RWPE1 (cell line): ENCODE measurements at regions not wholly inside any gene's neighbourhood (a gene's known extent, or its start where the extent isn't known, plus 50 kb on each side); places are given as distances from the start of the nearest gene placed in this dataset.

Experiments
- CTCF ChIA-PET: fragments of 350-600 bp; sonication (Branson Sonifier 250); formaldehyde crosslinking; extraction: SDS; loops from one replicate; lab custom pipeline; 2021; lab: Yijun Ruan, JAX
- POLR2A ChIA-PET: fragments of 400-600 bp; formaldehyde crosslinking; extraction: SDS; loops from one replicate; lab custom pipeline; 2020; ENCODE audit warnings: antibody characterized with exemption; ENCODE audit not compliant: low non-redundant PET; lab: Yijun Ruan, JAX
- DNase-seq: peaks from one replicate; pipeline ENCODE4 v3.0.0; 2012; ENCODE audit warnings: low spot score
- H3K27ac ChIP-seq: fragments of 450-650 bp; 2 replicates; pipeline ENCODE4 v1.5.1; 2017
- TF ChIP-seq, protein P1 (sequence below): fragments of 450-650 bp; conservative IDR thresholded peaks from 2 replicates; pipeline ENCODE4 v1.5.1; 2017; ENCODE audit warnings: low read depth, mild to moderate bottlenecking

- ChIA-PET CTCF (interaction anchor here (1.0 kb wide), 1 partner anchor 348 kb away, joined by 3 read pairs; the partner anchor contains the start of gene MYLIP), POLR2A (no interaction called here)
- no peak for DNase-seq
- TF ChIP-seq, protein P1, sequence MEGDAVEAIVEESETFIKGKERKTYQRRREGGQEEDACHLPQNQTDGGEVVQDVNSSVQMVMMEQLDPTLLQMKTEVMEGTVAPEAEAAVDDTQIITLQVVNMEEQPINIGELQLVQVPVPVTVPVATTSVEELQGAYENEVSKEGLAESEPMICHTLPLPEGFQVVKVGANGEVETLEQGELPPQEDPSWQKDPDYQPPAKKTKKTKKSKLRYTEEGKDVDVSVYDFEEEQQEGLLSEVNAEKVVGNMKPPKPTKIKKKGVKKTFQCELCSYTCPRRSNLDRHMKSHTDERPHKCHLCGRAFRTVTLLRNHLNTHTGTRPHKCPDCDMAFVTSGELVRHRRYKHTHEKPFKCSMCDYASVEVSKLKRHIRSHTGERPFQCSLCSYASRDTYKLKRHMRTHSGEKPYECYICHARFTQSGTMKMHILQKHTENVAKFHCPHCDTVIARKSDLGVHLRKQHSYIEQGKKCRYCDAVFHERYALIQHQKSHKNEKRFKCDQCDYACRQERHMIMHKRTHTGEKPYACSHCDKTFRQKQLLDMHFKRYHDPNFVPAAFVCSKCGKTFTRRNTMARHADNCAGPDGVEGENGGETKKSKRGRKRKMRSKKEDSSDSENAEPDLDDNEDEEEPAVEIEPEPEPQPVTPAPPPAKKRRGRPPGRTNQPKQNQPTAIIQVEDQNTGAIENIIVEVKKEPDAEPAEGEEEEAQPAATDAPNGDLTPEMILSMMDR = no peak
- no peak overlapping the region for H3K27ac ChIP-seq
Measured at GRCh38 chr6:15781333-15781732, 118.5 kb upstream of the DTNBP1 start.

- TF ChIP-seq, protein P1 = no peak
- CTCF ChIA-PET = interaction anchor here (1.0 kb wide), 1 partner anchor 349 kb away, joined by 3 read pairs; the partner anchor contains the start of gene MYLIP
- POLR2A ChIA-PET = no interaction called here
- no peak overlapping the region for H3K27ac ChIP-seq
- no peak for DNase-seq
Measured at GRCh38 chr6:15780437-15780836, 117.6 kb upstream of the DTNBP1 start.

DNA sequence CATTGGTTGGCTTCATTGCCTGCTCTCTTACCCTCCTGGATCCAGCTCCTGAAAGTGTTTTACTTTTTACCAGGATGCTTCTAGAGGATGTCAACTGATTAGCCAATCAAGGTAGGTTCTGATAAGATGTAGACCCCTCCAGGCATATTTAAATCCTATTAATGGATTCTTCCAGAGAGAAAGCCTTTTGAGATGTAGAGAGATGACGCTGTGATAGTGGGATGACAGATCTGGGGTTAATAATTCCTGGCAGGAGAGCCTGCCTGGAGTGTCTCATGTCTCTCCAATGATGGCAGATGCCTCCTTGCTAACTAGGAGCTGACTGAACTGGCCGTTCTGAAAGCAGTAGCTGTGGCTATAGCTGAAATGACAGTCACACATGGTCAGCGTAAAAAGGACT lies 116.9 kb upstream of the DTNBP1 start:
- H3K27ac ChIP-seq = no peak overlapping the region
- POLR2A ChIA-PET = no interaction called here
- DNase-seq = no peak
- TF ChIP-seq, protein P1 = no peak
- CTCF ChIA-PET = no interaction called here

DNA sequence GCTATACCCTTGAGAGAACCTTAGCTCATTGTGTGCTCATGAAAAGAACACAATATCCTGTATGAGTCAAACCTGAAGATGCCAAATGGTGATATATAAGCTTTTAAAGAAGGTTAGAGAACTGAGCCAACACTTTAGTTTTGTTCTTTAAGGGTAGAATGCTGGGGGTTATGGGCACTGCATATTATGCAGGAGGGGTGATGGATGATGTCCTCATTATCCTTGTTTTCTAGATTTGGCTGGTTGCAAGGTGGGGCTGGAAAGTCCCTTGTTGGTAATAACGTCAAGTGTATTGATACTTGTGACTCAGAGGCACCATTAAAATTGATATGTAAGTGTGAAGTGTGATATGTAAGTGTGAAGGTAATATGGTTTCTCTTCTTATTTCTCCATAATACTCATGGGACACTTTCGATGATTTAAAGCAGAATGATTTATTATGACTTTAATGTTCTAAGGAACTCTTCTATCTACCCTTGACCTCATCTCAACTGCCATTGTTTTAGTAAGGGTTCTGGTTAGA lies 113.7 kb upstream of the DTNBP1 start:
- TF ChIP-seq, protein P1 = no peak
- DNase-seq = no peak
- ChIA-PET POLR2A (no interaction called here), CTCF (interaction anchor here (1.2 kb wide), 1 partner anchor 9 kb away, joined by 3 read pairs; no protein-coding TSS in a partner anchor)
- H3K27ac ChIP-seq = no peak overlapping the region

DNA sequence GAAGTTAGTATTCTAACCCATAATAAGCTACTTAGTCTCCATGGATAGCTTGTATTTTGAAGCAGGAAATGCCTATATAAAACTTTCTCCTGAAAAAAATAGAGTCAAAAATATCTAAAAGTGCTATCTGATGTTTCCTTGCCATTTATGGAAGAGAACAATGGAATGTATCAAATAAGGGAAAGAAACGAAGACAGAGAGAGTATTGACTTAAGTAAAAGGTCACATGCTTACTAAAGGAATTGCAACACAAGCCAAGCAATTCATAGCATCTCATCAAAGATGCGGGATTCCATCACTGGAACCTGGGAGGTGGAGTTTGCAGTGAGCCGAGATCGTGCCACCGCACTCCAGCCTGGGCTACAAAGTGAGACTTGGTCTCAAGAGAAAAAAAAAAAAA lies 112.9 kb upstream of the DTNBP1 start:
- TF ChIP-seq, protein P1 = no peak
- ChIA-PET CTCF (no interaction called here), POLR2A (interaction anchor here (0.6 kb wide), 1 partner anchor 353 kb away, joined by 5 read pairs; the partner anchor contains the start of gene MYLIP)
- DNase-seq = no peak
- no peak overlapping the region for H3K27ac ChIP-seq

DNA sequence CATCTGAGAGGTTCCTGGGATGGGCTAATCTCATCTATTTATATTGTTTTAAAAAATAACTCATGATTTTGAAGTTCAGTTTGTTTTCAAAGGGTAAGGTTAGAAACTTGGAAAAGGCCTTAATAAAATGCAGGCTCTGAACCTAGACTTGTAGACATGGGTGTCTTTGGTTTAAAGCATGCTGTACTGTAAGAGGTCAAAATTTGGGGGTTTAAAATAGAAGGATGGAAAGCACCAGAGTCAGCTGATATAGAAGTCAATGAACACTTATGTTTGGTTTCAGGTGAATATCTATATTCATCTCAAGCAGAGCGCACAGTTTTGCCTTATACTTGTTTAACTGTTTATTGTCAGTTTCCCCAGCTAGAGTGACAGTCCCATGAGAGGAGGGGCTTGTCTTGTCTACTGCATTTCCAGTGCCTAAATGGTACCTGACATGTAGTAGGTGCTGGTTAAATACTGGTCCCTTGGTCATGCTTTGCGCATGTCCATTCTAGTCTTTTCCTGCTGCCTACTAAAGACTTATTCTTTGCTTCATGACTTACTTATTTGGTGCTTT lies 112.3 kb upstream of the DTNBP1 start:
- ChIA-PET POLR2A (no interaction called here), CTCF (no interaction called here)
- no peak overlapping the region for H3K27ac ChIP-seq
- TF ChIP-seq, protein P1 = no peak
- DNase-seq = no peak
